ENCODE measurements at regions not wholly inside any gene's neighbourhood (a gene's known extent, or its start where the extent isn't known, plus 50 kb on each side); places are given as distances from the start of the nearest gene placed in this dataset.
"Not testable (repeated sequence)": the region's sequence is repeated elsewhere in the genome, so short reads cannot be mapped to it uniquely, and the experiment has no call there.

- no peak for TF ChIP-seq CTCF (IDR thresholded peaks at IDR 0.05; ENCODE audit: borderline replicate concordance, control extremely low read depth, extremely low read depth, insufficient read depth, missing control alignments)
- in situ Hi-C loops (cut with MboI; ENCODE audit: low sequenced_read_pairs, unreplicated experiment): no loop called here
- DNase-seq (ENCODE audit: low spot score): no peak
Measured at GRCh38 chr11:49851971-49852389, 100.2 kb upstream of the OR4C13 start.

GRCh38 chr11:49888875-49889274 lies 63.3 kb upstream of the OR4C13 start:
- in situ Hi-C loops (cut with MboI; ENCODE audit: low sequenced_read_pairs, unreplicated experiment); DNase-seq (ENCODE audit: low spot score): not testable (repeated sequence)

- DNase-seq (ENCODE audit: low spot score); in situ Hi-C loops (cut with MboI; ENCODE audit: low sequenced_read_pairs, unreplicated experiment): not testable (repeated sequence)
Measured at GRCh38 chr11:49891910-49892671, 60.1 kb upstream of the OR4C13 start.

GRCh38 chr11:49893442-49893841 lies 58.7 kb upstream of the OR4C13 start:
- in situ Hi-C loops (cut with MboI; ENCODE audit: low sequenced_read_pairs, unreplicated experiment); DNase-seq (ENCODE audit: low spot score): not testable (repeated sequence)

All from GM13976 (cell line).